ENCODE measurements at regions not wholly inside any gene's neighbourhood (a gene's known extent, or its start where the extent isn't known, plus 50 kb on each side); places are given as distances from the start of the nearest gene placed in this dataset.

- Mint-ChIP-seq H3K9me3 (peaks cover 0 to 7% of the 10 kb centered on the region in 2 donors), H3K4me3 (no peak overlapping the region), H3K4me1 (no peaks in the 10 kb centered on the region), H3K27ac (no peak overlapping the region), H3K36me3 (no peaks in the 10 kb centered on the region), H3K27me3 (ENCODE audit: low read depth in 2 of 2) (no peaks in the 10 kb centered on the region)
- Histone ChIP-seq H3K27me3 (ENCODE audit: control insufficient read depth, insufficient read depth, low read length) (no peaks in the 10 kb centered on the region), H3K4me3 (ENCODE audit: low read length) (no peak overlapping the region), H3K4me1 (ENCODE audit: control insufficient read depth, insufficient read depth, low read length) (no peaks in the 10 kb centered on the region), H3K9me3 (ENCODE audit: control insufficient read depth, insufficient read depth, low read length) (no peaks in the 10 kb centered on the region), H3K36me3 (ENCODE audit: control insufficient read depth, insufficient read depth, low read length) (no peaks in the 10 kb centered on the region), H3K27ac (ENCODE audit: low read length) (no peak overlapping the region)
- WGBS (ENCODE audit: insufficient coverage): 38% methylated on average over 1 of the region's 1 CpG
- intact Hi-C loops (cut with micrococcal nuclease): no loop called here
- ATAC-seq: no peak
- TF ChIP-seq CTCF (IDR thresholded peaks at IDR 0.05): no peak
- DNase-seq: no peak
Observed at GRCh38 chr5:92923885-92924284, 657.1 kb downstream of the NR2F1-AS1 start.

- no peaks in the 10 kb centered on the region for H3K4me1 ChIP-seq (ENCODE audit: control insufficient read depth, insufficient read depth, low read length)
- no peak overlapping the region for H3K27ac Mint-ChIP-seq
- H3K4me3 Mint-ChIP-seq: no peak overlapping the region
- no peaks in the 10 kb centered on the region for H3K36me3 ChIP-seq (ENCODE audit: control insufficient read depth, insufficient read depth, low read length)
- H3K27me3 ChIP-seq (ENCODE audit: control insufficient read depth, insufficient read depth, low read length): no peaks in the 10 kb centered on the region
- H3K27me3 Mint-ChIP-seq (ENCODE audit: low read depth in 2 of 2): no peaks in the 10 kb centered on the region
- 72% methylated on average over 5 of the region's 5 CpGs for WGBS (ENCODE audit: insufficient coverage)
- H3K4me3 ChIP-seq (ENCODE audit: low read length): no peak overlapping the region
- H3K9me3 ChIP-seq (ENCODE audit: control insufficient read depth, insufficient read depth, low read length): no peaks in the 10 kb centered on the region
- no peaks in the 10 kb centered on the region for H3K36me3 Mint-ChIP-seq
- no peak overlapping the region for H3K27ac ChIP-seq (ENCODE audit: low read length)
- no peaks in the 10 kb centered on the region for H3K4me1 Mint-ChIP-seq
- peaks cover 0 to 8% of the 10 kb centered on the region in 2 donors for H3K9me3 Mint-ChIP-seq
- ATAC-seq (no peak), DNase-seq (no peak)
- intact Hi-C loops (cut with micrococcal nuclease): no loop called here
- no peak for TF ChIP-seq CTCF (IDR thresholded peaks at IDR 0.05)
Observed at GRCh38 chr5:92922231-92922967, 658.6 kb downstream of the NR2F1-AS1 start.

- intact Hi-C loops (cut with micrococcal nuclease): no loop called here
- no peak for ATAC-seq
- Histone ChIP-seq H3K27me3 (ENCODE audit: control insufficient read depth, insufficient read depth, low read length) (no peaks in the 10 kb centered on the region), H3K9me3 (ENCODE audit: control insufficient read depth, insufficient read depth, low read length) (no peaks in the 10 kb centered on the region), H3K36me3 (ENCODE audit: control insufficient read depth, insufficient read depth, low read length) (no peaks in the 10 kb centered on the region), H3K4me3 (ENCODE audit: low read length) (no peak overlapping the region), H3K4me1 (ENCODE audit: control insufficient read depth, insufficient read depth, low read length) (no peaks in the 10 kb centered on the region), H3K27ac (ENCODE audit: low read length) (no peak overlapping the region)
- Mint-ChIP-seq H3K9me3 (peaks cover 5 to 8% of the 10 kb centered on the region in 2 donors), H3K4me1 (no peaks in the 10 kb centered on the region), H3K4me3 (no peak overlapping the region), H3K27me3 (ENCODE audit: low read depth in 2 of 2) (no peaks in the 10 kb centered on the region), H3K36me3 (no peaks in the 10 kb centered on the region), H3K27ac (no peak overlapping the region)
- TF ChIP-seq CTCF (IDR thresholded peaks at IDR 0.05): no peak
- WGBS (ENCODE audit: insufficient coverage): no CpG with 5 or more reads among the region's 2 CpGs
- DNase-seq: no peak
Observed at GRCh38 chr5:92917044-92917443, 664.0 kb downstream of the NR2F1-AS1 start.

- H3K27ac Mint-ChIP-seq: no peak overlapping the region
- no peaks in the 10 kb centered on the region for H3K4me1 Mint-ChIP-seq
- peaks cover 5 to 8% of the 10 kb centered on the region in 2 donors for H3K9me3 Mint-ChIP-seq
- Histone ChIP-seq H3K4me1 (ENCODE audit: control insufficient read depth, insufficient read depth, low read length) (no peaks in the 10 kb centered on the region), H3K4me3 (ENCODE audit: low read length) (no peak overlapping the region), H3K27ac (ENCODE audit: low read length) (no peak overlapping the region), H3K27me3 (ENCODE audit: control insufficient read depth, insufficient read depth, low read length) (no peaks in the 10 kb centered on the region), H3K9me3 (ENCODE audit: control insufficient read depth, insufficient read depth, low read length) (no peaks in the 10 kb centered on the region), H3K36me3 (ENCODE audit: control insufficient read depth, insufficient read depth, low read length) (no peaks in the 10 kb centered on the region)
- H3K36me3 Mint-ChIP-seq: no peaks in the 10 kb centered on the region
- WGBS (ENCODE audit: insufficient coverage): no CpG with 5 or more reads among the region's 3 CpGs
- intact Hi-C loops (cut with micrococcal nuclease): no loop called here
- ATAC-seq (no peak), DNase-seq (no peak)
- H3K4me3 Mint-ChIP-seq: no peak overlapping the region
- no peaks in the 10 kb centered on the region for H3K27me3 Mint-ChIP-seq (ENCODE audit: low read depth in 2 of 2)
- no peak for TF ChIP-seq CTCF (IDR thresholded peaks at IDR 0.05)
Observed at GRCh38 chr5:92916036-92916435, 665.0 kb downstream of the NR2F1-AS1 start.
